22Rv1 (cell line): ENCODE measurements at regions not wholly inside any gene's neighbourhood (a gene's known extent, or its start where the extent isn't known, plus 50 kb on each side); places are given as distances from the start of the nearest gene placed in this dataset.

Source experiments
- CTCF ChIP-seq: fragments of 450-650 bp; IDR thresholded peaks from 2 replicates; pipeline ENCODE4 v1.5.1; 2017; ENCODE audit warnings: mild to moderate bottlenecking
- ZFX ChIP-seq: fragments of 450-650 bp; IDR thresholded peaks from 2 replicates; pipeline ENCODE4 v1.6.1; 2017; ENCODE audit warnings: antibody characterized with exemption, borderline replicate concordance

GRCh38 chr10:4242561-4243035, 457.6 kb upstream of the KLF6 start:
- TF ChIP-seq CTCF (no peak), ZFX (no peak)
